ENCODE measurements at regions not wholly inside any gene's neighbourhood (a gene's known extent, or its start where the extent isn't known, plus 50 kb on each side); places are given as distances from the start of the nearest gene placed in this dataset.

GRCh38 chr12:34373926-34374325 is 351.6 kb downstream of the ALG10 start:
- no peak for TF ChIP-seq POLR2A (IDR thresholded peaks at IDR 0.05)
- TF ChIP-seq EP300 (IDR thresholded peaks at IDR 0.05) = no peak
